ENCODE measurements at regions not wholly inside any gene's neighbourhood (a gene's known extent, or its start where the extent isn't known, plus 50 kb on each side); places are given as distances from the start of the nearest gene placed in this dataset.
"Not testable (repeated sequence)": the region's sequence is repeated elsewhere in the genome, so short reads cannot be mapped to it uniquely, and the experiment has no call there.

- 87 to 100% methylated on average over 1 of the region's 1 CpG for WGBS, 2 donors
Observed at GRCh38 chr1:101408212-101409042, 171.6 kb downstream of the S1PR1 start.

DNA sequence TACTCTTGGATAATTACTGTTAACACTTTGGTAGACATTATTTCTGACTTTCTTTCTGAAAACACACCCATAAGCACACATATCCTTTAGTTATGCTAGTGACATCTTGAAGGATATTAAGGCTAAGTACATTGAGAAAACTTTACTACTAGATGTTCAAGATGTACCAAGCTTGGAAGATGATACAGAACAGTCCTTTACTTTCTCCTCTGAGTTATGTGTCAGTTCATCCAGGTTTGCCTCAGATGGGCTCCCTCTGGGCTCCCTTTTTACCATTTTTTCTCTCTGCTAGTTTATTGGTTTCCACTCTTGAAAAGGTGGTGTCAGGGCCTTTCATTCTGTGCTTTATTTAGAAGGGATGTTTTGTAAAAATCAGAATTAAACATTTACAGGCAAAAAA lies 172.3 kb downstream of the S1PR1 start:
- DNase-seq, result no peak
- Histone ChIP-seq H3K4me3 (no peak overlapping the region), H3K4me1 (no peaks in the 10 kb centered on the region), H3K9me3 (no peaks in the 10 kb centered on the region), H3K36me3 (ENCODE audit: low read depth, missing control alignments) (no peaks in the 10 kb centered on the region), H3K27ac (no peak overlapping the region), H3K27me3 (no peaks in the 10 kb centered on the region)
- intact Hi-C loops (cut with DNase I; ENCODE audit: low total_unique reads), result no loop called here
- TF ChIP-seq POLR2A (IDR thresholded peaks at IDR 0.05), result no peak
- TF ChIP-seq, protein P1, sequence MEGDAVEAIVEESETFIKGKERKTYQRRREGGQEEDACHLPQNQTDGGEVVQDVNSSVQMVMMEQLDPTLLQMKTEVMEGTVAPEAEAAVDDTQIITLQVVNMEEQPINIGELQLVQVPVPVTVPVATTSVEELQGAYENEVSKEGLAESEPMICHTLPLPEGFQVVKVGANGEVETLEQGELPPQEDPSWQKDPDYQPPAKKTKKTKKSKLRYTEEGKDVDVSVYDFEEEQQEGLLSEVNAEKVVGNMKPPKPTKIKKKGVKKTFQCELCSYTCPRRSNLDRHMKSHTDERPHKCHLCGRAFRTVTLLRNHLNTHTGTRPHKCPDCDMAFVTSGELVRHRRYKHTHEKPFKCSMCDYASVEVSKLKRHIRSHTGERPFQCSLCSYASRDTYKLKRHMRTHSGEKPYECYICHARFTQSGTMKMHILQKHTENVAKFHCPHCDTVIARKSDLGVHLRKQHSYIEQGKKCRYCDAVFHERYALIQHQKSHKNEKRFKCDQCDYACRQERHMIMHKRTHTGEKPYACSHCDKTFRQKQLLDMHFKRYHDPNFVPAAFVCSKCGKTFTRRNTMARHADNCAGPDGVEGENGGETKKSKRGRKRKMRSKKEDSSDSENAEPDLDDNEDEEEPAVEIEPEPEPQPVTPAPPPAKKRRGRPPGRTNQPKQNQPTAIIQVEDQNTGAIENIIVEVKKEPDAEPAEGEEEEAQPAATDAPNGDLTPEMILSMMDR (IDR thresholded peaks at IDR 0.05), result no peak

More at GRCh38 chr1:101408212-101409042, 171.6 kb downstream of the S1PR1 start:
- no peaks in the 10 kb centered on the region for H3K27me3 ChIP-seq
- no peaks in the 10 kb centered on the region for H3K36me3 ChIP-seq (ENCODE audit: low read depth, missing control alignments)
- TF ChIP-seq, protein P1 (IDR thresholded peaks at IDR 0.05), result no peak
- TF ChIP-seq POLR2A (IDR thresholded peaks at IDR 0.05), result no peak
- intact Hi-C loops (cut with DNase I; ENCODE audit: low total_unique reads), result no loop called here
- H3K9me3 ChIP-seq, result no peaks in the 10 kb centered on the region
- no peaks in the 10 kb centered on the region for H3K4me1 ChIP-seq
- no peak overlapping the region for H3K27ac ChIP-seq
- no peak for DNase-seq
- H3K4me3 ChIP-seq, result no peak overlapping the region

GRCh38 chr1:101410048-101410878 lies 173.4 kb downstream of the S1PR1 start:
- no peaks in the 10 kb centered on the region for H3K4me1 ChIP-seq
- no peaks in the 10 kb centered on the region for H3K36me3 ChIP-seq (ENCODE audit: low read depth, missing control alignments)
- no peaks in the 10 kb centered on the region for H3K27me3 ChIP-seq
- 28 to 35% methylated on average over 3 of the region's 3 CpGs for WGBS, 2 donors
- intact Hi-C loops (cut with DNase I; ENCODE audit: low total_unique reads), result no loop called here
- no peak overlapping the region for H3K4me3 ChIP-seq
- DNase-seq, result no peak
- no peaks in the 10 kb centered on the region for H3K9me3 ChIP-seq
- TF ChIP-seq, protein P1 (IDR thresholded peaks at IDR 0.05), result no peak
- TF ChIP-seq POLR2A (IDR thresholded peaks at IDR 0.05), result no peak
- no peak overlapping the region for H3K27ac ChIP-seq

GRCh38 chr1:101420406-101420805 lies 183.6 kb downstream of the S1PR1 start:
- DNase-seq, result no peak
- Histone ChIP-seq H3K36me3 (ENCODE audit: low read depth, missing control alignments) (no peaks in the 10 kb centered on the region), H3K9me3 (no peaks in the 10 kb centered on the region), H3K4me1 (no peaks in the 10 kb centered on the region), H3K27ac (no peak overlapping the region), H3K4me3 (no peak overlapping the region), H3K27me3 (no peaks in the 10 kb centered on the region)
- intact Hi-C loops (cut with DNase I; ENCODE audit: low total_unique reads), result no loop called here
- TF ChIP-seq POLR2A (IDR thresholded peaks at IDR 0.05), result no peak
- TF ChIP-seq, protein P1 (IDR thresholded peaks at IDR 0.05), result no peak
- 19 to 22% methylated on average over 2 of the region's 2 CpGs for WGBS, 2 donors

DNA sequence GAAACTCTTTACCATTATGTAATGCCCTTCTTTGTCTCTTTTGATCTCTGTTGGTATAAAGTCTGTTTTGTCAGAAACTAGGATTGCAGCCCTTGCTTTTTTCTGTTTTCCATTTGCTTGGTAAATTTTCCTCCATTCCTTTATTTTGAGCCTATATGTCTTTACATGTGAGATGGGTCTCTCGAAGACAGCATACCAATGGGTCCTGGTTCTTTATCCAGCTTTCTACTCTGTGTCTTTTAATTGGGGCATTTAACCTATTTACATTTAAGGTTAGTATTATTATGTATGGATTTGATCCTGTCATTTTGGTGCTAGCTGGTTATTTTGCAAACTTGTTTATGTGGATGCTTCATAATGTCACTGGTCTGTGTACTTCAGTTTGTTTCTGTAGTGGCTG lies 191.3 kb downstream of the S1PR1 start:
- H3K9me3 ChIP-seq; H3K27ac ChIP-seq; intact Hi-C loops (cut with DNase I; ENCODE audit: low total_unique reads); DNase-seq; H3K27me3 ChIP-seq; H3K4me3 ChIP-seq; H3K36me3 ChIP-seq (ENCODE audit: low read depth, missing control alignments); H3K4me1 ChIP-seq: not testable (repeated sequence)
- 100% methylated on average over 1 of the region's 1 CpG for WGBS, 2 donors
